ENCODE measurements at regions not wholly inside any gene's neighbourhood (a gene's known extent, or its start where the extent isn't known, plus 50 kb on each side); places are given as distances from the start of the nearest gene placed in this dataset.
"Not testable (repeated sequence)": the region's sequence is repeated elsewhere in the genome, so short reads cannot be mapped to it uniquely, and the experiment has no call there.

- DNase-seq (ENCODE audit: low spot score): no peak
Observed at GRCh38 chr3:159380891-159381290, 579.0 kb downstream of the MFSD1 start.

GRCh38 chr3:159390656-159391212, 588.9 kb downstream of the MFSD1 start:
- DNase-seq (ENCODE audit: low spot score): no peak

GRCh38 chr3:159397683-159398082, 591.0 kb upstream of the IL12A start:
- not testable (repeated sequence) for DNase-seq (ENCODE audit: low spot score)

GRCh38 chr3:159401069-159401468, 587.6 kb upstream of the IL12A start:
- no peak for DNase-seq (ENCODE audit: low spot score)

GRCh38 chr3:159409711-159410110, 578.9 kb upstream of the IL12A start:
- not testable (repeated sequence) for DNase-seq (ENCODE audit: low spot score)

GRCh38 chr3:159413319-159413718, 575.3 kb upstream of the IL12A start:
- DNase-seq (ENCODE audit: low spot score): no peak

GRCh38 chr3:159416856-159417255, 571.8 kb upstream of the IL12A start:
- no peak for DNase-seq (ENCODE audit: low spot score)

- no peak for DNase-seq (ENCODE audit: low spot score)
Observed at GRCh38 chr3:159417761-159418160, 570.9 kb upstream of the IL12A start.

- DNase-seq (ENCODE audit: low spot score): no peak
Observed at GRCh38 chr3:159418571-159419526, 569.8 kb upstream of the IL12A start.

- no peak for DNase-seq (ENCODE audit: low spot score)
Observed at GRCh38 chr3:159429702-159430101, 558.9 kb upstream of the IL12A start.

- no peak for DNase-seq (ENCODE audit: low spot score)
Observed at GRCh38 chr3:159432682-159433340, 555.8 kb upstream of the IL12A start.

- DNase-seq (ENCODE audit: low spot score): no peak
Observed at GRCh38 chr3:159439346-159439745, 549.3 kb upstream of the IL12A start.

GRCh38 chr3:159441279-159441678, 547.4 kb upstream of the IL12A start:
- DNase-seq (ENCODE audit: low spot score): no peak

GRCh38 chr3:159443266-159443665, 545.4 kb upstream of the IL12A start:
- DNase-seq (ENCODE audit: low spot score): no peak

- DNase-seq (ENCODE audit: low spot score): no peak
Observed at GRCh38 chr3:159447841-159448240, 540.8 kb upstream of the IL12A start.

GRCh38 chr3:159448902-159449301, 539.7 kb upstream of the IL12A start:
- no peak for DNase-seq (ENCODE audit: low spot score)

GRCh38 chr3:159451067-159451466, 537.6 kb upstream of the IL12A start:
- no peak for DNase-seq (ENCODE audit: low spot score)

- no peak for DNase-seq (ENCODE audit: low spot score)
Observed at GRCh38 chr3:159451482-159451881, 537.2 kb upstream of the IL12A start.

- DNase-seq (ENCODE audit: low spot score): no peak
Observed at GRCh38 chr3:159453036-159453435, 535.6 kb upstream of the IL12A start.

GRCh38 chr3:159453945-159454344, 534.7 kb upstream of the IL12A start:
- no peak for DNase-seq (ENCODE audit: low spot score)

GRCh38 chr3:159455741-159456181, 532.9 kb upstream of the IL12A start:
- DNase-seq (ENCODE audit: low spot score): no peak

GRCh38 chr3:159458010-159458409, 530.6 kb upstream of the IL12A start:
- DNase-seq (ENCODE audit: low spot score): no peak

GRCh38 chr3:159458982-159459381, 529.7 kb upstream of the IL12A start:
- DNase-seq (ENCODE audit: low spot score): no peak
